Neural progenitor cell (in vitro differentiated cells): ENCODE measurements at regions not wholly inside any gene's neighbourhood (a gene's known extent, or its start where the extent isn't known, plus 50 kb on each side); places are given as distances from the start of the nearest gene placed in this dataset.

ENCODE experiments used
- DNase-seq: peaks from one replicate; pipeline ENCODE4 v3.0.0-alpha.2; 2016; ENCODE audit warnings: low spot score
- H2AFZ ChIP-seq: fragments of 200-600 bp; sonication (generic); replicated peaks from 2 replicates; pipeline ENCODE4 v1.6.1; 2016; ENCODE audit warnings: antibody characterized with exemption
- H3F3A ChIP-seq: fragments of 200-600 bp; sonication (generic); 2 replicates; pipeline ENCODE4 v1.6.1; 2016; ENCODE audit warnings: antibody characterized with exemption, low read depth
- H3K27ac ChIP-seq: fragments of 200-600 bp; sonication (generic); 2 replicates; pipeline ENCODE4 v1.5.1; 2016; ENCODE audit warnings: mild to moderate bottlenecking
- H3K27me3 ChIP-seq: fragments of 200-600 bp; sonication (generic); 2 replicates; pipeline ENCODE4 v1.6.1; 2016; ENCODE audit warnings: mild to moderate bottlenecking, moderate library complexity
- H3K36me3 ChIP-seq: fragments of 200-600 bp; sonication (generic); 2 replicates; pipeline ENCODE4 v1.5.1; 2016
- H3K4me1 ChIP-seq: fragments of 200-600 bp; sonication (generic); 2 replicates; pipeline ENCODE4 v1.6.1; 2016; ENCODE audit warnings: mixed run types
- H3K4me2 ChIP-seq: fragments of 200-600 bp; sonication (generic); 2 replicates; pipeline ENCODE4 v1.6.1; 2016
- H3K4me3 ChIP-seq: fragments of 200-600 bp; sonication (generic); 2 replicates; pipeline ENCODE4 v1.5.1; 2016
- H3K79me2 ChIP-seq: fragments of 200-600 bp; sonication (generic); 2 replicates; pipeline ENCODE4 v1.6.1; 2016; ENCODE audit warnings: low read depth
- H3K9ac ChIP-seq: fragments of 200-600 bp; sonication (generic); 2 replicates; pipeline ENCODE4 v1.6.1; 2016
- H3K9me3 ChIP-seq: fragments of 200-600 bp; sonication (generic); 2 replicates; pipeline ENCODE4 v1.5.1; 2016; ENCODE audit warnings: low read depth
- H4K20me1 ChIP-seq: fragments of 200-600 bp; sonication (generic); 2 replicates; pipeline ENCODE4 v1.6.1; 2016; ENCODE audit warnings: low read depth
- H3K27ac Mint-ChIP-seq: 3 replicates; pipeline ENCODE4 v1.8.0; 2021; ENCODE audit warnings: mixed read lengths
- H3K27me3 Mint-ChIP-seq: 2 replicates; pipeline ENCODE4 v1.8.0; 2022; ENCODE audit warnings: low read depth, mild to moderate bottlenecking, inconsistent platforms, moderate library complexity, mixed read lengths; ENCODE audit not compliant: insufficient read depth
- H3K36me3 Mint-ChIP-seq: 3 replicates; pipeline ENCODE4 v1.8.0; 2021; ENCODE audit warnings: mixed read lengths
- H3K4me1 Mint-ChIP-seq: 3 replicates; pipeline ENCODE4 v1.8.0; 2021; ENCODE audit warnings: mixed read lengths
- H3K4me3 Mint-ChIP-seq: 3 replicates; pipeline ENCODE4 v1.8.0; 2021; ENCODE audit warnings: mild to moderate bottlenecking, moderate library complexity, mixed read lengths
- H3K9me3 Mint-ChIP-seq: 3 replicates; pipeline ENCODE4 v1.8.0; 2020; ENCODE audit warnings: mixed read lengths
- CTCF ChIP-seq: fragments of 200-600 bp; sonication (generic); IDR thresholded peaks from 2 replicates; pipeline ENCODE4 v1.5.1; 2017; ENCODE audit warnings: antibody characterized with exemption, mild to moderate bottlenecking
- EZH2 ChIP-seq: fragments of 200-600 bp; sonication (generic); IDR thresholded peaks from 2 replicates; pipeline ENCODE4 v1.6.1; 2017; ENCODE audit warnings: antibody characterized with exemption, mild to moderate bottlenecking, moderate library complexity
- EZH2phosphoT487 ChIP-seq: fragments of 200-600 bp; sonication (generic); IDR thresholded peaks from 2 replicates; pipeline ENCODE4 v1.6.1; 2017; ENCODE audit warnings: antibody characterized with exemption

GRCh38 chr18:64840911-64841701 is 692.2 kb upstream of the LINC00305 start:
- no peak overlapping the region for H3K9ac ChIP-seq
- H3K36me3 ChIP-seq, result no peaks in the 10 kb centered on the region
- H3K4me1 Mint-ChIP-seq, result no peaks in the 10 kb centered on the region
- H2AFZ ChIP-seq, result no peak overlapping the region
- no peaks in the 10 kb centered on the region for H3K27me3 Mint-ChIP-seq
- no peaks in the 10 kb centered on the region for H3K9me3 Mint-ChIP-seq
- H3K4me3 ChIP-seq, result no peak overlapping the region
- H3K27ac Mint-ChIP-seq, result no peak overlapping the region
- no peaks in the 10 kb centered on the region for H3K9me3 ChIP-seq
- TF ChIP-seq CTCF (no peak), EZH2phosphoT487 (no peak), EZH2 (no peak)
- H3K27ac ChIP-seq, result no peak overlapping the region
- DNase-seq, result no peak
- no peak overlapping the region for H3K4me3 Mint-ChIP-seq
- no peaks in the 10 kb centered on the region for H3F3A ChIP-seq
- H3K4me1 ChIP-seq, result no peaks in the 10 kb centered on the region
- H3K36me3 Mint-ChIP-seq, result no peaks in the 10 kb centered on the region
- H4K20me1 ChIP-seq, result no peaks in the 10 kb centered on the region
- no peaks in the 10 kb centered on the region for H3K79me2 ChIP-seq
- H3K4me2 ChIP-seq, result no peak overlapping the region
- H3K27me3 ChIP-seq, result no peaks in the 10 kb centered on the region

GRCh38 chr18:64810354-64810753 is 661.5 kb upstream of the LINC00305 start:
- Histone ChIP-seq H3K4me2 (no peak overlapping the region), H3K4me3 (no peak overlapping the region), H3K79me2 (no peaks in the 10 kb centered on the region), H3K9ac (no peak overlapping the region), H3K27ac (no peak overlapping the region), H3F3A (no peaks in the 10 kb centered on the region), H3K36me3 (no peaks in the 10 kb centered on the region), H3K9me3 (no peaks in the 10 kb centered on the region), H3K4me1 (no peaks in the 10 kb centered on the region), H4K20me1 (no peaks in the 10 kb centered on the region), H2AFZ (no peak overlapping the region), H3K27me3 (no peaks in the 10 kb centered on the region)
- peaks cover 4% of the 10 kb centered on the region for H3K27me3 Mint-ChIP-seq
- H3K9me3 Mint-ChIP-seq, result no peaks in the 10 kb centered on the region
- H3K27ac Mint-ChIP-seq, result no peak overlapping the region
- H3K4me1 Mint-ChIP-seq, result peaks cover 2% of the 10 kb centered on the region
- H3K4me3 Mint-ChIP-seq, result no peak overlapping the region
- TF ChIP-seq EZH2phosphoT487 (no peak), EZH2 (no peak), CTCF (no peak)
- no peak for DNase-seq
- H3K36me3 Mint-ChIP-seq, result no peaks in the 10 kb centered on the region

- H3K36me3 Mint-ChIP-seq, result no peaks in the 10 kb centered on the region
- no peak overlapping the region for H3K4me3 Mint-ChIP-seq
- Histone ChIP-seq H3K9ac (no peak overlapping the region), H3K27me3 (no peaks in the 10 kb centered on the region), H3K4me3 (no peak overlapping the region), H4K20me1 (no peaks in the 10 kb centered on the region), H3F3A (no peaks in the 10 kb centered on the region), H3K79me2 (no peaks in the 10 kb centered on the region), H2AFZ (no peak overlapping the region), H3K9me3 (no peaks in the 10 kb centered on the region), H3K4me1 (no peaks in the 10 kb centered on the region), H3K36me3 (no peaks in the 10 kb centered on the region), H3K27ac (no peak overlapping the region), H3K4me2 (no peak overlapping the region)
- H3K9me3 Mint-ChIP-seq, result no peaks in the 10 kb centered on the region
- no peak for DNase-seq
- H3K4me1 Mint-ChIP-seq, result peaks cover 2% of the 10 kb centered on the region
- TF ChIP-seq CTCF, result no peak
- TF ChIP-seq EZH2, result no peak
- TF ChIP-seq EZH2phosphoT487, result no peak
- H3K27ac Mint-ChIP-seq, result no peak overlapping the region
- peaks cover 4% of the 10 kb centered on the region for H3K27me3 Mint-ChIP-seq
These were observed 660.9 kb upstream of the LINC00305 start for GRCh38 chr18:64809801-64810200.
